ENCODE measurements at regions not wholly inside any gene's neighbourhood (a gene's known extent, or its start where the extent isn't known, plus 50 kb on each side); places are given as distances from the start of the nearest gene placed in this dataset.
"Not testable (repeated sequence)": the region's sequence is repeated elsewhere in the genome, so short reads cannot be mapped to it uniquely, and the experiment has no call there.

GRCh38 chr11:112351423-112351822 is 90.8 kb upstream of the PLET1 start:
- intact Hi-C loops (cut with DNase I); DNase-seq (ENCODE audit: low spot score): not testable (repeated sequence)

- intact Hi-C loops (cut with DNase I): no loop called here
- no peak for DNase-seq (ENCODE audit: low spot score)
These were observed 92.2 kb upstream of the PLET1 start for GRCh38 chr11:112352907-112353306.

- intact Hi-C loops (cut with DNase I): no loop called here
- no peak for DNase-seq (ENCODE audit: low spot score)
These were observed 93.7 kb upstream of the PLET1 start for GRCh38 chr11:112354364-112354763.

GRCh38 chr11:112355726-112356125 is 95.1 kb upstream of the PLET1 start:
- no peak for DNase-seq (ENCODE audit: low spot score)
- intact Hi-C loops (cut with DNase I): no loop called here

GRCh38 chr11:112357488-112357887 is 96.8 kb upstream of the PLET1 start:
- DNase-seq (ENCODE audit: low spot score): no peak
- intact Hi-C loops (cut with DNase I): no loop called here

- no peak for DNase-seq (ENCODE audit: low spot score)
- intact Hi-C loops (cut with DNase I): no loop called here
These were observed 100.7 kb upstream of the PLET1 start for GRCh38 chr11:112361396-112361795.

- intact Hi-C loops (cut with DNase I): no loop called here
- no peak for DNase-seq (ENCODE audit: low spot score)
These were observed 102.9 kb upstream of the PLET1 start for GRCh38 chr11:112363527-112363926.

GRCh38 chr11:112364962-112365481 is 104.4 kb upstream of the PLET1 start:
- DNase-seq (ENCODE audit: low spot score): no peak
- intact Hi-C loops (cut with DNase I): no loop called here

GRCh38 chr11:112366012-112366411 is 105.4 kb upstream of the PLET1 start:
- DNase-seq (ENCODE audit: low spot score): no peak
- intact Hi-C loops (cut with DNase I): no loop called here

GRCh38 chr11:112366777-112367176 is 106.1 kb upstream of the PLET1 start:
- DNase-seq (ENCODE audit: low spot score): no peak
- intact Hi-C loops (cut with DNase I): no loop called here

- intact Hi-C loops (cut with DNase I): no loop called here
These were observed 106.8 kb upstream of the PLET1 start for GRCh38 chr11:112367461-112367860.

GRCh38 chr11:112367895-112368294 is 107.2 kb upstream of the PLET1 start:
- DNase-seq (ENCODE audit: low spot score): no peak
- intact Hi-C loops (cut with DNase I): no loop called here

More at GRCh38 chr11:112367461-112367860, 106.8 kb upstream of the PLET1 start:
- no peak for DNase-seq (ENCODE audit: low spot score)

GRCh38 chr11:112368381-112368780 is 107.7 kb upstream of the PLET1 start:
- DNase-seq (ENCODE audit: low spot score): no peak
- intact Hi-C loops (cut with DNase I): no loop called here

- intact Hi-C loops (cut with DNase I): no loop called here
- DNase-seq (ENCODE audit: low spot score): no peak
These were observed 108.7 kb upstream of the PLET1 start for GRCh38 chr11:112369374-112369773.

- intact Hi-C loops (cut with DNase I): no loop called here
- DNase-seq (ENCODE audit: low spot score): no peak
These were observed 109.3 kb upstream of the PLET1 start for GRCh38 chr11:112369916-112370315.

GRCh38 chr11:112374486-112375140 is 114.0 kb upstream of the PLET1 start:
- no peak for DNase-seq (ENCODE audit: low spot score)
- intact Hi-C loops (cut with DNase I): no loop called here

GRCh38 chr11:112377946-112378345 is 117.3 kb upstream of the PLET1 start:
- no peak for DNase-seq (ENCODE audit: low spot score)
- intact Hi-C loops (cut with DNase I): no loop called here

- no peak for DNase-seq (ENCODE audit: low spot score)
- intact Hi-C loops (cut with DNase I): no loop called here
These were observed 119.8 kb upstream of the PLET1 start for GRCh38 chr11:112380464-112380863.

GRCh38 chr11:112381578-112381977 is 120.9 kb upstream of the PLET1 start:
- intact Hi-C loops (cut with DNase I): no loop called here
- no peak for DNase-seq (ENCODE audit: low spot score)

- no peak for DNase-seq (ENCODE audit: low spot score)
- intact Hi-C loops (cut with DNase I): no loop called here
These were observed 121.9 kb upstream of the PLET1 start for GRCh38 chr11:112382561-112382960.

GRCh38 chr11:112388496-112388895 is 127.8 kb upstream of the PLET1 start:
- intact Hi-C loops (cut with DNase I): no loop called here
- DNase-seq (ENCODE audit: low spot score): no peak

GRCh38 chr11:112391086-112391485 is 130.4 kb upstream of the PLET1 start:
- intact Hi-C loops (cut with DNase I): no loop called here

More at GRCh38 chr11:112391086-112391485, 130.4 kb upstream of the PLET1 start:
- no peak for DNase-seq (ENCODE audit: low spot score)
